Caco-2 (cell line): ENCODE measurements at regions not wholly inside any gene's neighbourhood (a gene's known extent, or its start where the extent isn't known, plus 50 kb on each side); places are given as distances from the start of the nearest gene placed in this dataset.

ENCODE experiments used
- BruUV-seq: library from RNA; stranded (reverse); fragments of 400-500 nt; replicated peaks from 2 replicates; lab custom pipeline; 2021; lab: Mats Ljungman, UMichigan
- CTCF ChIA-PET: fragments of 300-600 bp; sonication (Branson Sonifier 250); formaldehyde crosslinking; loops from one replicate; lab custom pipeline; 2022; ENCODE audit warnings: antibody characterized with exemption; lab: Charles Lee
- POLR2A ChIA-PET: fragments of 300-600 bp; sonication (Branson Sonifier 250); formaldehyde crosslinking; loops from one replicate; lab custom pipeline; 2022; ENCODE audit warnings: antibody characterized with exemption; lab: Charles Lee
- DNase-seq, 2 experiments: peaks; one replicate each; pipeline versions ENCODE4 v3.0.0 to v3.0.0-alpha.2; 2020 to 2022
- H3K27me3 ChIP-seq: replicated peaks from 2 replicates; pipeline ENCODE4 v1.6.0; 2011; ENCODE audit warnings: low read length; ENCODE audit not compliant: control insufficient read depth, insufficient read depth
- H3K36me3 ChIP-seq: 2 replicates; pipeline ENCODE4 v1.5.1; 2011; ENCODE audit warnings: low read length; ENCODE audit not compliant: control insufficient read depth, insufficient read depth
- H3K4me1 ChIP-seq: fragments of 250-450 bp; sonication (Bioruptor Pico); 2 replicates; pipeline ENCODE4 v1.5.1; 2020; ENCODE audit warnings: mild to moderate bottlenecking
- H3K4me3 ChIP-seq: 2 replicates; pipeline ENCODE4 v1.5.1; 2011; ENCODE audit warnings: low read depth, mild to moderate bottlenecking, control low read depth, low read length
- H3K9me3 ChIP-seq: fragments of 250-450 bp; sonication (Bioruptor Pico); 2 replicates; pipeline ENCODE4 v1.5.1; 2020; ENCODE audit warnings: mild to moderate bottlenecking, moderate library complexity
- H3K27ac Mint-ChIP-seq: one replicate; pipeline ENCODE4 v1.8.0; 2022; ENCODE audit warnings: mixed read lengths; ENCODE audit not compliant: unreplicated experiment
- H3K27me3 Mint-ChIP-seq: one replicate; pipeline ENCODE4 v1.8.0; 2022; ENCODE audit warnings: mixed read lengths; ENCODE audit not compliant: insufficient read depth, unreplicated experiment
- H3K36me3 Mint-ChIP-seq: one replicate; pipeline ENCODE4 v1.8.0; 2022; ENCODE audit warnings: mild to moderate bottlenecking, mixed read lengths; ENCODE audit not compliant: insufficient read depth, unreplicated experiment
- H3K4me1 Mint-ChIP-seq: one replicate; pipeline ENCODE4 v1.8.0; 2022; ENCODE audit warnings: low read depth, mixed read lengths; ENCODE audit not compliant: unreplicated experiment
- H3K4me3 Mint-ChIP-seq: one replicate; pipeline ENCODE4 v1.8.0; 2022; ENCODE audit warnings: mild to moderate bottlenecking, moderate library complexity, mixed read lengths; ENCODE audit not compliant: unreplicated experiment
- H3K9me3 Mint-ChIP-seq: one replicate; pipeline ENCODE4 v1.8.0; 2022; ENCODE audit warnings: mixed read lengths; ENCODE audit not compliant: unreplicated experiment
- intact Hi-C: fragments of 100-400 bp; cut with micrococcal nuclease; formaldehyde crosslinking; loops from one replicate; pipeline ENCODE4 v1.10.0; 2022; ENCODE audit not compliant: unreplicated experiment
- TF ChIP-seq, protein P1 (sequence below), 2 experiments: fragments of 200-600 bp in 1 of 2; IDR thresholded peaks; 1 replicate in 1 of 2; 2 replicates in 1 of 2; pipeline versions ENCODE4 v1.5.1 to v1.8.0; 2011 to 2022; ENCODE audit warnings: antibody characterized with exemption in 1 of 2, control low read depth in 1 of 2, inconsistent platforms in 1 of 2, low read depth in 1 of 2, low read length in 1 of 2, mild to moderate bottlenecking in 1 of 2, moderate library complexity in 1 of 2; ENCODE audit not compliant: insufficient read depth in 1 of 2, severe bottlenecking in 1 of 2, unreplicated experiment in 1 of 2

DNA sequence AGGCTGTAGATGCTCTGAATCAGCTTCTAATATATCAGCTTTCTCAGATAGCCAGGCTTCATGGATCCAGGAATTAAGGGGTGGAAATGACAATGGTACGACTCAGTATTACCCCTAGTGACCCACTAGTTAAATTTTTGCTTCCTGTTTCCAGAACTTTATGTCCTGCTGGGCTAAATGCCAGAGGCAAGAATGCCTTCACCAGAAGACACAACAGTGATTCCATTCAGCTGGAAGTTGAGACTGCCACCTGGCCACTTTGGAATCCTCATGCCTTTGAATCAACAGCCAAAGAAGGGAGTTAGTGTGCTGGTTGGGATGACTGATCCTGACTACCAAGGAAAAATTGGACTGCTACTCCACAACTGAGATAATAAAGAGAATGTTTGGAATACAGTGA is 239.1 kb downstream of the ASXL3 start:
- Mint-ChIP-seq H3K4me1 (no peaks in the 10 kb centered on the region), H3K27me3 (no peaks in the 10 kb centered on the region), H3K27ac (no peak overlapping the region), H3K9me3 (no peaks in the 10 kb centered on the region), H3K4me3 (no peak overlapping the region), H3K36me3 (no peaks in the 10 kb centered on the region)
- TF ChIP-seq, protein P1, sequence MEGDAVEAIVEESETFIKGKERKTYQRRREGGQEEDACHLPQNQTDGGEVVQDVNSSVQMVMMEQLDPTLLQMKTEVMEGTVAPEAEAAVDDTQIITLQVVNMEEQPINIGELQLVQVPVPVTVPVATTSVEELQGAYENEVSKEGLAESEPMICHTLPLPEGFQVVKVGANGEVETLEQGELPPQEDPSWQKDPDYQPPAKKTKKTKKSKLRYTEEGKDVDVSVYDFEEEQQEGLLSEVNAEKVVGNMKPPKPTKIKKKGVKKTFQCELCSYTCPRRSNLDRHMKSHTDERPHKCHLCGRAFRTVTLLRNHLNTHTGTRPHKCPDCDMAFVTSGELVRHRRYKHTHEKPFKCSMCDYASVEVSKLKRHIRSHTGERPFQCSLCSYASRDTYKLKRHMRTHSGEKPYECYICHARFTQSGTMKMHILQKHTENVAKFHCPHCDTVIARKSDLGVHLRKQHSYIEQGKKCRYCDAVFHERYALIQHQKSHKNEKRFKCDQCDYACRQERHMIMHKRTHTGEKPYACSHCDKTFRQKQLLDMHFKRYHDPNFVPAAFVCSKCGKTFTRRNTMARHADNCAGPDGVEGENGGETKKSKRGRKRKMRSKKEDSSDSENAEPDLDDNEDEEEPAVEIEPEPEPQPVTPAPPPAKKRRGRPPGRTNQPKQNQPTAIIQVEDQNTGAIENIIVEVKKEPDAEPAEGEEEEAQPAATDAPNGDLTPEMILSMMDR (IDR thresholded peaks at IDR 0.05; ENCODE audit: insufficient read depth in 1 of 2, low read depth in 1 of 2, low read length in 1 of 2, severe bottlenecking in 1 of 2, unreplicated experiment in 1 of 2) = no peak
- Histone ChIP-seq H3K9me3 (no peaks in the 10 kb centered on the region), H3K27me3 (no peaks in the 10 kb centered on the region), H3K4me3 (no peak overlapping the region), H3K4me1 (no peaks in the 10 kb centered on the region), H3K36me3 (no peaks in the 10 kb centered on the region)
- CTCF ChIA-PET = no interaction called here
- BruUV-seq = no TSS peak
- POLR2A ChIA-PET = no interaction called here
- DNase-seq = no peak
- intact Hi-C loops = no loop called here

DNA sequence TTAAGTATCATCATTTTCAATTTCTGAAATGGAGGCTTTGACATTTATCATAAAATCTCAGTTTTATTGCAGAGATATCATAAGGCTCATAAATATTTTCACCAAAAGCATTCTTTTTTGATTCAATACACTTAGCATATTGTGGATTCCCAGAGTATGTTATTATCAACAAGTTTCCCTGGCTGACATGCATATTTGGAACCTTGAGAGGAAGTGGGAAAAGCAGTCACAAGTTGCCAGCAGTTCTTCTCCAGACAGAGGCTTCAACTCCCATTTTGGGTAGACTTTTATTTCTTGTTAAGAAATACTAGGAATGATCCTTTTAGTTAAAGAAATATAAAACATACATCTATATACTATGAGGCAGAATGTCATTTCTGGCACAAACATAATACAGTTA is 236.5 kb downstream of the ASXL3 start:
- intact Hi-C loops = no loop called here
- H3K9me3 ChIP-seq = no peaks in the 10 kb centered on the region
- peaks cover 3% of the 10 kb centered on the region for H3K27me3 Mint-ChIP-seq
- no peak for DNase-seq
- no peaks in the 10 kb centered on the region for H3K4me1 Mint-ChIP-seq
- H3K4me1 ChIP-seq = no peaks in the 10 kb centered on the region
- ChIA-PET POLR2A (no interaction called here), CTCF (no interaction called here)
- no peaks in the 10 kb centered on the region for H3K27me3 ChIP-seq
- no peak overlapping the region for H3K4me3 Mint-ChIP-seq
- no peaks in the 10 kb centered on the region for H3K36me3 Mint-ChIP-seq
- no peaks in the 10 kb centered on the region for H3K36me3 ChIP-seq
- H3K4me3 ChIP-seq = no peak overlapping the region
- BruUV-seq = no TSS peak
- no peaks in the 10 kb centered on the region for H3K9me3 Mint-ChIP-seq
- H3K27ac Mint-ChIP-seq = no peak overlapping the region
- TF ChIP-seq, protein P1 (IDR thresholded peaks at IDR 0.05; ENCODE audit: insufficient read depth in 1 of 2, low read depth in 1 of 2, low read length in 1 of 2, severe bottlenecking in 1 of 2, unreplicated experiment in 1 of 2) = no peak

DNA sequence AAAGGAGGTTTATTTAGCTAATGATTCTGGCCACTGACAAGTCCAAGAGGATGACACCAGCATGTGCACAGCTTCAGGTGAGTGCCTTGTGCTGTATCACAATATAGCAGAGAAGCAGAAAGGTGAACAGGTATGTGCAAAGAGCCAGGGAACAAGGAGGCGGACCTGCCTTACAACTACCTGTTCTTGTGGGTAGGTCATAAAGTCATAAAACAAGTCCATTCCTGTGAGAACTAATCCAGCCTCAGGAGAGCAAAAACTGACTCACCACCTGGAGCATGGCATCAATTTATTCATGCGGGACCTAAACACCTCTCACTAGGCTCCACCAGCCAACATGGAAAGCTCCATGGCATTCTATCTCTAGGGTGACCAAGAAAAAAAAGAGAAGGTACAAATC is 234.2 kb downstream of the ASXL3 start:
- Histone ChIP-seq H3K27me3 (no peaks in the 10 kb centered on the region), H3K9me3 (no peaks in the 10 kb centered on the region), H3K4me3 (no peak overlapping the region), H3K4me1 (no peaks in the 10 kb centered on the region), H3K36me3 (no peaks in the 10 kb centered on the region)
- no peak for DNase-seq
- Mint-ChIP-seq H3K4me3 (no peak overlapping the region), H3K27me3 (peaks cover 4% of the 10 kb centered on the region), H3K4me1 (no peaks in the 10 kb centered on the region), H3K36me3 (no peaks in the 10 kb centered on the region), H3K27ac (no peak overlapping the region), H3K9me3 (no peaks in the 10 kb centered on the region)
- ChIA-PET POLR2A (no interaction called here), CTCF (no interaction called here)
- TF ChIP-seq, protein P1 (IDR thresholded peaks at IDR 0.05; ENCODE audit: insufficient read depth in 1 of 2, low read depth in 1 of 2, low read length in 1 of 2, severe bottlenecking in 1 of 2, unreplicated experiment in 1 of 2) = no peak
- BruUV-seq = no TSS peak
- intact Hi-C loops = no loop called here
